Gastrocnemius medialis (tissue), 4 donors: ENCODE measurements at regions not wholly inside any gene's neighbourhood (a gene's known extent, or its start where the extent isn't known, plus 50 kb on each side); places are given as distances from the start of the nearest gene placed in this dataset.

Source experiments
- CTCF ChIP-seq, 5 experiments: fragments of 450-650 bp in 3 of 5; fragments of 200-600 bp in 2 of 5; sonication (generic) in 2 of 5; IDR thresholded peaks in 4 of 5; conservative IDR thresholded peaks in 1 of 5; 1 replicate in 4 of 5; 2 replicates in 1 of 5; pipeline ENCODE4 v1.5.1; 2016 to 2019; ENCODE audit warnings: antibody characterized with exemption in 5 of 5, mild to moderate bottlenecking in 3 of 5, moderate library complexity in 3 of 5
- POLR2A ChIP-seq, 2 donors: fragments of 450-650 bp; IDR thresholded peaks; one replicate each; pipeline ENCODE4 v1.6.1; 2017; ENCODE audit warnings: antibody characterized with exemption in 2 of 2, mild to moderate bottlenecking in 2 of 2, moderate library complexity in 2 of 2

GRCh38 chr10:128222332-128222849 lies 96.2 kb upstream of the MKI67 start:
- TF ChIP-seq CTCF (IDR thresholded peaks at IDR 0.05 in 4 of 5, conservative IDR thresholded peaks at IDR 0.05 in 1 of 5) (no peak), POLR2A (IDR thresholded peaks at IDR 0.05) (no peak)
